OCI-LY3 (cell line): ENCODE measurements at regions not wholly inside any gene's neighbourhood (a gene's known extent, or its start where the extent isn't known, plus 50 kb on each side); places are given as distances from the start of the nearest gene placed in this dataset.

Experiments used
- H2AFZ ChIP-seq: fragments of 200-600, 300-600 bp; shearing (Covaris generic); 2 replicates; pipeline ENCODE4 v1.6.0; 2014; ENCODE audit warnings: antibody characterized with exemption, low read depth, low read length
- H3K27ac ChIP-seq: fragments of 200-600, 300-600 bp; sonication (generic); 2 replicates; pipeline ENCODE4 v1.5.1; 2014; ENCODE audit warnings: mild to moderate bottlenecking, low read length, moderate library complexity, mixed read lengths
- H3K27me3 ChIP-seq: fragments of 200-600, 300-600 bp; sonication (generic); 2 replicates; pipeline ENCODE4 v1.6.1; 2014; ENCODE audit warnings: low read depth, low read length, mixed read lengths
- H3K36me3 ChIP-seq: fragments of 200-600, 300-600 bp; sonication (generic); replicated peaks from 2 replicates; pipeline ENCODE3; 2014; ENCODE audit warnings: low read depth, low read length, mixed read lengths
- H3K4me1 ChIP-seq: fragments of 300-600, 200-600 bp; sonication (generic); 2 replicates; pipeline ENCODE4 v1.6.1; 2014; ENCODE audit warnings: low read length, mixed read lengths
- H3K4me2 ChIP-seq: fragments of 200-600, 300-600 bp; sonication (generic); 2 replicates; pipeline ENCODE4 v1.6.1; 2014; ENCODE audit warnings: low read length, mixed read lengths
- H3K4me3 ChIP-seq: fragments of 300-600, 200-600 bp; sonication (generic); 2 replicates; pipeline ENCODE4 v1.5.1; 2014; ENCODE audit warnings: antibody characterized with exemption, mild to moderate bottlenecking, low read length, moderate library complexity
- H3K79me2 ChIP-seq: fragments of 300-600, 200-600 bp; shearing (Covaris generic); 2 replicates; pipeline ENCODE4 v1.6.1; 2014; ENCODE audit warnings: mild to moderate bottlenecking, low read length, mixed read lengths
- H3K9ac ChIP-seq: fragments of 300-600, 200-600 bp; shearing (Covaris generic); 2 replicates; pipeline ENCODE4 v1.6.0; 2014; ENCODE audit warnings: mild to moderate bottlenecking, low read length, moderate library complexity
- H3K9me3 ChIP-seq: fragments of 200-600, 300-600 bp; shearing (Covaris generic); 2 replicates; pipeline ENCODE4 v1.6.1; 2014; ENCODE audit warnings: low read length, mixed read lengths; ENCODE audit not compliant: insufficient read depth
- H4K20me1 ChIP-seq: fragments of 200-600, 300-600 bp; sonication (generic); 2 replicates; pipeline ENCODE4 v1.6.1; 2016; ENCODE audit warnings: low read length, mixed read lengths; ENCODE audit not compliant: insufficient read depth
- EZH2phosphoT487 ChIP-seq: fragments of 200-600 bp; shearing (Covaris generic); IDR thresholded peaks from 2 replicates; pipeline ENCODE4 v1.6.1; 2018; ENCODE audit warnings: antibody characterized with exemption, mixed run types, low read depth
- TF ChIP-seq, protein P1 (sequence below): fragments of 200-600, 300-600 bp; sonication (generic); IDR thresholded peaks from 2 replicates; pipeline ENCODE4 v1.5.1; 2014; ENCODE audit warnings: antibody characterized with exemption, low read length, low read depth

DNA sequence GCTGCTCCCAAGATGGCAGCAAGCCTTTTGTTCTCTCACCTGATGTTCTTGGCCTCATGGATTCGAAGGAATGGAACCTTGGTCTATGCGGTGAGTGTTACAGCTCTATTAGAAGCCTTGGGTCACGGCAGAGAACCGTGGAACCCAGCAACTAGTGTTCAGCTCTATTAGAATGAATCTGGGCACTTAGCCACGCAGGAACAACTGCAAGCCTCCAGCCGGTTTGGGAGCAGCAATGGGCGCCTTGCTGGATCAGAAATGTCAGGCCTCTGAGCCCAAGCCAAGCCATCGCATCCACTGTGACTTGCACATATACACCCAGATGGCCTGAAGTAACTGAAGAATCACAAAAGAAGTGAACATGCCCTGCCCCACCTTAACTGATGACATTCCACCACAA lies 1100.7 kb upstream of the PRR20A start:
- H3K9ac ChIP-seq: no peak overlapping the region
- no peaks in the 10 kb centered on the region for H3K9me3 ChIP-seq
- H3K27me3 ChIP-seq: no peaks in the 10 kb centered on the region
- no peaks in the 10 kb centered on the region for H3K36me3 ChIP-seq
- H3K27ac ChIP-seq: no peak overlapping the region
- no peak overlapping the region for H3K4me3 ChIP-seq
- H4K20me1 ChIP-seq: no peaks in the 10 kb centered on the region
- no peak overlapping the region for H2AFZ ChIP-seq
- H3K4me2 ChIP-seq: no peak overlapping the region
- no peak for TF ChIP-seq EZH2phosphoT487
- TF ChIP-seq, protein P1, sequence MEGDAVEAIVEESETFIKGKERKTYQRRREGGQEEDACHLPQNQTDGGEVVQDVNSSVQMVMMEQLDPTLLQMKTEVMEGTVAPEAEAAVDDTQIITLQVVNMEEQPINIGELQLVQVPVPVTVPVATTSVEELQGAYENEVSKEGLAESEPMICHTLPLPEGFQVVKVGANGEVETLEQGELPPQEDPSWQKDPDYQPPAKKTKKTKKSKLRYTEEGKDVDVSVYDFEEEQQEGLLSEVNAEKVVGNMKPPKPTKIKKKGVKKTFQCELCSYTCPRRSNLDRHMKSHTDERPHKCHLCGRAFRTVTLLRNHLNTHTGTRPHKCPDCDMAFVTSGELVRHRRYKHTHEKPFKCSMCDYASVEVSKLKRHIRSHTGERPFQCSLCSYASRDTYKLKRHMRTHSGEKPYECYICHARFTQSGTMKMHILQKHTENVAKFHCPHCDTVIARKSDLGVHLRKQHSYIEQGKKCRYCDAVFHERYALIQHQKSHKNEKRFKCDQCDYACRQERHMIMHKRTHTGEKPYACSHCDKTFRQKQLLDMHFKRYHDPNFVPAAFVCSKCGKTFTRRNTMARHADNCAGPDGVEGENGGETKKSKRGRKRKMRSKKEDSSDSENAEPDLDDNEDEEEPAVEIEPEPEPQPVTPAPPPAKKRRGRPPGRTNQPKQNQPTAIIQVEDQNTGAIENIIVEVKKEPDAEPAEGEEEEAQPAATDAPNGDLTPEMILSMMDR: no peak
- H3K79me2 ChIP-seq: no peaks in the 10 kb centered on the region
- H3K4me1 ChIP-seq: no peaks in the 10 kb centered on the region

DNA sequence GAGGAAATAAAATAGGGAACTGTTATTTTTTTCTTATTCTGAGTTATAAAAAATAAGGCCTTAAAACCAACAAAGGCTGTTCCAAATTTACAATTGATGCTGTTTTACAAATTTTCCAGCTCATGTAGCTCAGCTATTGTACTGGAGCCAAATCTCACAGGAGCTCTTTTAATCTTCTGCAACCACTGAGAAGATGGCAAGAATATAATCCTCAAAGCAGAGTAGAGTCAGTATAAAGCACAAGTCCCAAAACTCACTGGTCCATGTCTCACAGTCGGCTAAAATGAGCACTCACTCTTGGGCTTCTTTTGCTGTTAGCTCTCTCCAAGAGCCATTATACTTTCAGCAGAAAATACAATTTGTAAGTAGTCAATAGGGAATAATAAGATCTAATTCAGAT lies 1074.4 kb upstream of the PRR20A start:
- Histone ChIP-seq H3K9me3 (no peaks in the 10 kb centered on the region), H3K27ac (no peak overlapping the region), H3K27me3 (no peaks in the 10 kb centered on the region), H3K4me3 (no peak overlapping the region), H3K4me1 (no peaks in the 10 kb centered on the region), H4K20me1 (no peaks in the 10 kb centered on the region), H3K4me2 (no peak overlapping the region), H3K9ac (no peak overlapping the region), H3K79me2 (no peaks in the 10 kb centered on the region), H2AFZ (no peak overlapping the region), H3K36me3 (no peaks in the 10 kb centered on the region)
- no peak for TF ChIP-seq EZH2phosphoT487
- TF ChIP-seq, protein P1: no peak

DNA sequence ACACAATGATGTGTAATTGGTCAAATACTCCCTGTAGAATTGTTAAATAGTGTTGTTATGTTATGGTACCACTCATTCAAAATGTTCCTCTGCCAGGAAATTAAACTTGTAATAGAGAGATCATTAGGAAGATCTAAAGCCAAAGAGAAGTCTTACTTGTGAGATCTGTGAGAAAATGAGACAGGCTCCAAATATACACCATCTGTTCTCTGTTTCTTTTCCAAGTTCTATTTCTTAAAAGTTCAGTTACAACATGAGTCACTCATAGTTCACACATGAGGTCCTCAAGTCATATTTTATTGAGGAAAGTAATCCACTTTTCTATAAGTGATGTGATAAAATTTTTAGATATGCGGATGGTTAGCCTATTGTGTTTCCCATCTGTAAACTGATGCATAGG lies 1038.1 kb upstream of the PRR20A start:
- Histone ChIP-seq H3K4me2 (no peak overlapping the region), H4K20me1 (no peaks in the 10 kb centered on the region), H3K9ac (no peak overlapping the region), H3K27me3 (no peaks in the 10 kb centered on the region), H3K4me1 (no peaks in the 10 kb centered on the region), H3K9me3 (no peaks in the 10 kb centered on the region), H2AFZ (no peak overlapping the region), H3K36me3 (no peaks in the 10 kb centered on the region), H3K27ac (no peak overlapping the region), H3K79me2 (no peaks in the 10 kb centered on the region), H3K4me3 (no peak overlapping the region)
- TF ChIP-seq, protein P1: no peak
- TF ChIP-seq EZH2phosphoT487: no peak

DNA sequence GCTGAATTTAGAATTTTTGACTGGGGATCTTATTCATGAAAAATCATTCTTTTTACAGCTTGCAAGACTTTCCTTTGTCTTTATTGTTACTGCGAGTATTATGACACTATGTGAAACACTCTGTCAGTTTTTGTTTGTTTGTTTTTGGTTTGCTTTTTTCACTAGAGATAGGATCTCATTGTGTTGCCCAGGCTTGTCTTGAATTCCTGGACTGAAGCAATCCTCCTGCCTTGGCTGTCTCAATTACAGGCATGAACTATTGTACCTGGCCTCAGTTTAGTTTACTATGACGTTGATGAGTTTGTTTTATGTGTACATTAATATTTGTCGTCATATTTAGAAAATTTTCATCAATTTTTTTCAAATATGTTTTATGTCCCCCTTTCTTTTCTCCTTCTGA lies 1030.0 kb upstream of the PRR20A start:
- H3K79me2 ChIP-seq: no peaks in the 10 kb centered on the region
- no peaks in the 10 kb centered on the region for H3K4me1 ChIP-seq
- no peak overlapping the region for H3K27ac ChIP-seq
- no peaks in the 10 kb centered on the region for H4K20me1 ChIP-seq
- H2AFZ ChIP-seq: no peak overlapping the region
- no peak overlapping the region for H3K4me3 ChIP-seq
- H3K9ac ChIP-seq: no peak overlapping the region
- H3K9me3 ChIP-seq: no peaks in the 10 kb centered on the region
- no peaks in the 10 kb centered on the region for H3K36me3 ChIP-seq
- no peak overlapping the region for H3K4me2 ChIP-seq
- TF ChIP-seq, protein P1: no peak
- no peak for TF ChIP-seq EZH2phosphoT487
- no peaks in the 10 kb centered on the region for H3K27me3 ChIP-seq
